ENCODE measurements at regions not wholly inside any gene's neighbourhood (a gene's known extent, or its start where the extent isn't known, plus 50 kb on each side); places are given as distances from the start of the nearest gene placed in this dataset.
"Not testable (repeated sequence)": the region's sequence is repeated elsewhere in the genome, so short reads cannot be mapped to it uniquely, and the experiment has no call there.

DNA sequence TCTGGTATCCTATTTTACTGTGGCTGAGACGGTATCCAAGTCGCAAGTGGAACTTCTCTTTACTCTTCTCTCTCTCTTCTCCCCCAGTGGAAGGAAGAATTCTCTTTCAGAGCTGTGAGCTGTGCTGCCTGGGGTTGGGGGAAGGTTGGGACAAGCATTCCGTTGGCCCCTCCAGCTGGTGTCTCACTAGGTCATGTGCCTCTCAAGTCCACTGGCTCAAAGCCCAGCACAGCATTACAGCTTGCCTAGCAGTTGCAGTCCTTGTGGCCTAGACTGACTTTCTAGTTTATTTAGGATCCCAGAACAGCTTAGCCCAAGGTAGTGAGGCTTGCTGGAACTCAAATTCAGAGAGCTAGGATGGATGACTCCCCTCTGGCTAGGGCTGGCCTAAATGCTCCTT is 76.1 kb upstream of the SPATA16 start:
- no peak for DNase-seq (ENCODE audit: low read depth)
- H3K27me3 ChIP-seq (ENCODE audit: control insufficient read depth, insufficient read depth, low read length), result no peaks in the 10 kb centered on the region
- H3K4me3 ChIP-seq (ENCODE audit: low read depth, low read length), result no peak overlapping the region
- TF ChIP-seq, protein P1, sequence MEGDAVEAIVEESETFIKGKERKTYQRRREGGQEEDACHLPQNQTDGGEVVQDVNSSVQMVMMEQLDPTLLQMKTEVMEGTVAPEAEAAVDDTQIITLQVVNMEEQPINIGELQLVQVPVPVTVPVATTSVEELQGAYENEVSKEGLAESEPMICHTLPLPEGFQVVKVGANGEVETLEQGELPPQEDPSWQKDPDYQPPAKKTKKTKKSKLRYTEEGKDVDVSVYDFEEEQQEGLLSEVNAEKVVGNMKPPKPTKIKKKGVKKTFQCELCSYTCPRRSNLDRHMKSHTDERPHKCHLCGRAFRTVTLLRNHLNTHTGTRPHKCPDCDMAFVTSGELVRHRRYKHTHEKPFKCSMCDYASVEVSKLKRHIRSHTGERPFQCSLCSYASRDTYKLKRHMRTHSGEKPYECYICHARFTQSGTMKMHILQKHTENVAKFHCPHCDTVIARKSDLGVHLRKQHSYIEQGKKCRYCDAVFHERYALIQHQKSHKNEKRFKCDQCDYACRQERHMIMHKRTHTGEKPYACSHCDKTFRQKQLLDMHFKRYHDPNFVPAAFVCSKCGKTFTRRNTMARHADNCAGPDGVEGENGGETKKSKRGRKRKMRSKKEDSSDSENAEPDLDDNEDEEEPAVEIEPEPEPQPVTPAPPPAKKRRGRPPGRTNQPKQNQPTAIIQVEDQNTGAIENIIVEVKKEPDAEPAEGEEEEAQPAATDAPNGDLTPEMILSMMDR (IDR thresholded peaks at IDR 0.05; ENCODE audit: insufficient read depth, low read length, poor library complexity, severe bottlenecking), result no peak
- no peaks in the 10 kb centered on the region for H3K36me3 ChIP-seq (ENCODE audit: control insufficient read depth, insufficient read depth, low read length)

DNA sequence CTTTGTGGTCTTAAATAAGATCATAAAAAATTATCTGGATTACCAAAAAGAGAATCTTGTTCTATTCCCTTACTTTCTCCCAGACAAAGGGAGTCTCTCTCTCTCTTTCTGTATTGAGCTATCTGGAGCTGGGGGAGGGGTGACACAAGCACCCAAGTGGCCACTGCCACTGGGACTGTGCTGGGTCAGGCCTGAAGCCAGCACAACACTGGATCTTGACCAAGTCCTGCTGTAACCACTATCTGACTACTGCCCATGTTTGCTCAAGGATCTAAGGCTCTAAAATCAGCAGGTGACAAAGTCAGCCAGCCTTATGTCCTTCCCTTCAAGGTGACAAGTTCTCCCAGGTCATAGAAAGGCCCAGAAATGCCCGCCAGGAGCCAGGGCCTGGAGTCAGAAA is 75.0 kb upstream of the SPATA16 start:
- TF ChIP-seq, protein P1 (IDR thresholded peaks at IDR 0.05; ENCODE audit: insufficient read depth, low read length, poor library complexity, severe bottlenecking), result no peak
- no peak for DNase-seq (ENCODE audit: low read depth)
- no peaks in the 10 kb centered on the region for H3K36me3 ChIP-seq (ENCODE audit: control insufficient read depth, insufficient read depth, low read length)
- no peaks in the 10 kb centered on the region for H3K27me3 ChIP-seq (ENCODE audit: control insufficient read depth, insufficient read depth, low read length)
- no peak overlapping the region for H3K4me3 ChIP-seq (ENCODE audit: low read depth, low read length)

GRCh38 chr3:173214576-173214975 is 73.5 kb upstream of the SPATA16 start:
- no peak for DNase-seq (ENCODE audit: low read depth)
- TF ChIP-seq, protein P1 (IDR thresholded peaks at IDR 0.05; ENCODE audit: insufficient read depth, low read length, poor library complexity, severe bottlenecking), result no peak
- H3K4me3 ChIP-seq (ENCODE audit: low read depth, low read length), result no peak overlapping the region
- no peaks in the 10 kb centered on the region for H3K36me3 ChIP-seq (ENCODE audit: control insufficient read depth, insufficient read depth, low read length)
- no peaks in the 10 kb centered on the region for H3K27me3 ChIP-seq (ENCODE audit: control insufficient read depth, insufficient read depth, low read length)

- DNase-seq (ENCODE audit: low read depth), result no peak
- TF ChIP-seq, protein P1 (IDR thresholded peaks at IDR 0.05; ENCODE audit: insufficient read depth, low read length, poor library complexity, severe bottlenecking), result no peak
- Histone ChIP-seq H3K4me3 (ENCODE audit: low read depth, low read length) (no peak overlapping the region), H3K36me3 (ENCODE audit: control insufficient read depth, insufficient read depth, low read length) (no peaks in the 10 kb centered on the region), H3K27me3 (ENCODE audit: control insufficient read depth, insufficient read depth, low read length) (no peaks in the 10 kb centered on the region)
These were observed 58.5 kb upstream of the SPATA16 start for GRCh38 chr3:173199568-173199967.

GRCh38 chr3:173194868-173195267 is 53.8 kb upstream of the SPATA16 start:
- H3K27me3 ChIP-seq (ENCODE audit: control insufficient read depth, insufficient read depth, low read length); H3K4me3 ChIP-seq (ENCODE audit: low read depth, low read length); DNase-seq (ENCODE audit: low read depth); H3K36me3 ChIP-seq (ENCODE audit: control insufficient read depth, insufficient read depth, low read length): not testable (repeated sequence)

DNA sequence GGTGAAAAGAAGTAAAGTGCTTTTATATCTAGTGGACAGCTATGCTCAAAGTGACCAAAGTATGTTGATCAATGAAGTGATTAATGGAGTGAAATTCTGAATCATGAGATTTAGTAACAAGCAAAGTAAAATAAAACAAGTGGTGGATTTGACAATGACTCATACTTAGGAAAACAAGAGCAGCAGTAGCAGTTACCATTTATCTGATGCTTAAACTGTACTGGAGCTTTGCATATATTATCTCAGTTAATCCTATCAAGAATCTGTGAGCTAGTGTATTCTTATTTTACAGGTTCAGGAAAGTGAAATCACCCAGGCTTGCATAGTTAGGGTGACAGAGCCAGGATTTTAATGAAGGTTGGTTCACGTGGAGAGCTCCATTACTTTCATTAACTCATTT is 50.6 kb upstream of the SPATA16 start:
- DNase-seq (ENCODE audit: low read depth), result peak; percentile 18
- Histone ChIP-seq H3K27me3 (ENCODE audit: control insufficient read depth, insufficient read depth, low read length) (no peaks in the 10 kb centered on the region), H3K36me3 (ENCODE audit: control insufficient read depth, insufficient read depth, low read length) (no peaks in the 10 kb centered on the region), H3K4me3 (ENCODE audit: low read depth, low read length) (no peak overlapping the region)
- TF ChIP-seq, protein P1 (IDR thresholded peaks at IDR 0.05; ENCODE audit: insufficient read depth, low read length, poor library complexity, severe bottlenecking), result no peak
